ENCODE measurements at regions not wholly inside any gene's neighbourhood (a gene's known extent, or its start where the extent isn't known, plus 50 kb on each side); places are given as distances from the start of the nearest gene placed in this dataset.

GRCh38 chr3:135352213-135352612, 557.2 kb downstream of the EPHB1 start:
- TF ChIP-seq CTCF (IDR thresholded peaks at IDR 0.05), result no peak
- no peak for TF ChIP-seq POLR2A (IDR thresholded peaks at IDR 0.05)
- no peak for TF ChIP-seq POLR2AphosphoS5 (IDR thresholded peaks at IDR 0.05; ENCODE audit: insufficient read depth in 1 of 2, low read depth in 1 of 2)
